Neural crest cell (in vitro differentiated cells): ENCODE measurements at regions not wholly inside any gene's neighbourhood (a gene's known extent, or its start where the extent isn't known, plus 50 kb on each side); places are given as distances from the start of the nearest gene placed in this dataset.

Experiments
- DNase-seq: peaks from one replicate; pipeline ENCODE4 v3.0.0; 2021; ENCODE audit warnings: low read depth, mixed read lengths, low spot score
- H3K27ac Mint-ChIP-seq: one replicate; pipeline ENCODE4 v1.8.0; 2021; ENCODE audit warnings: mild to moderate bottlenecking, mixed read lengths; ENCODE audit not compliant: unreplicated experiment
- H3K27me3 Mint-ChIP-seq: 2 replicates; pipeline ENCODE4 v1.8.0; 2021; ENCODE audit warnings: low read depth, mild to moderate bottlenecking, mixed read lengths
- H3K36me3 Mint-ChIP-seq: 2 replicates; pipeline ENCODE4 v1.8.0; 2021; ENCODE audit warnings: low read depth, mild to moderate bottlenecking, mixed read lengths
- H3K4me1 Mint-ChIP-seq: 2 replicates; pipeline ENCODE4 v1.8.0; 2021; ENCODE audit warnings: mixed read lengths
- H3K4me3 Mint-ChIP-seq: one replicate; pipeline ENCODE4 v1.8.0; 2021; ENCODE audit warnings: mild to moderate bottlenecking, mixed read lengths
- H3K9me3 Mint-ChIP-seq: 2 replicates; pipeline ENCODE4 v1.8.0; 2021; ENCODE audit warnings: mixed read lengths
- TF ChIP-seq, protein P1 (sequence below): fragments of 200-600 bp; sonication (generic); conservative IDR thresholded peaks from 2 replicates; pipeline ENCODE4 v1.5.0; 2021; ENCODE audit warnings: antibody characterized with exemption, mild to moderate bottlenecking

DNA sequence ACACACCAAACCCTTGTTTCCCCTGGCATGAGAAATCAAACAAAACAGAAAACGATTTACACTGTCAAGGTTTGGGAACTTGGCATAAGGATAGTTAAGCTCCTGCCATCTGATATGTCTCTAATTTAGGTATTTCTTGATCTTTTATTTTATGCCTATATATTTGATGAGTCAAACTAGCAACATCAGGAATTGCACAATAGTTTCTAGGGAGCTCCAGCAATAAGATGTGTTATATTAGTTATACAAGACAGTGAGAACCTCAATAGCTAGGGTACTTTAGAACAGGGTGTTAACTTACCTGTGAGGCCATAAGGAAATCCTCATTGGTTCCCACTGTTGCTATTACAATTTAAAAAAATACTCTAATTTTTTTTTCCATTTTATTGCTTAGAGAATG is 474.2 kb downstream of the GBA3 start:
- peaks cover 68% of the 10 kb centered on the region for H3K4me1 Mint-ChIP-seq
- peaks cover 1% of the 10 kb centered on the region for H3K36me3 Mint-ChIP-seq
- no peak overlapping the region for H3K4me3 Mint-ChIP-seq

DNA sequence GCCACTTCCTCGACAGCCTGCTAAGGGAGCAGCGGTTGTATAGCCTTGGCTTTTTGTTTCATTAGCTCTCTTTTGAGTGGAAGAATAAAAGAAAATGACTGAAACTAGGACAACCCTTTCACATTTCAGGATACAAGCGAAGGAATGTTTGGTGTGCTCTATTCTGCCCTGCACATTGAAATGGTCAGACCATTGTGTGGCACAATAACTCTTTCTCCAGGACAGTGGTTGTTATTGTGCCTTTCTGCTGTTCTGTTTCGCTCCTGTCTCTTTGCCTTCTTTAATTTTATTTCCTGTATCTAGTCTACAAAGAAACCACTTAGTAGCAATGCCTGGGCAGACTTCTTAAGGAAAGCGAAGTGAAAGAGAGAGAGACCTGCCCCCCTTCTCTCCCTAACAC is 473.7 kb downstream of the GBA3 start:
- TF ChIP-seq, protein P1, sequence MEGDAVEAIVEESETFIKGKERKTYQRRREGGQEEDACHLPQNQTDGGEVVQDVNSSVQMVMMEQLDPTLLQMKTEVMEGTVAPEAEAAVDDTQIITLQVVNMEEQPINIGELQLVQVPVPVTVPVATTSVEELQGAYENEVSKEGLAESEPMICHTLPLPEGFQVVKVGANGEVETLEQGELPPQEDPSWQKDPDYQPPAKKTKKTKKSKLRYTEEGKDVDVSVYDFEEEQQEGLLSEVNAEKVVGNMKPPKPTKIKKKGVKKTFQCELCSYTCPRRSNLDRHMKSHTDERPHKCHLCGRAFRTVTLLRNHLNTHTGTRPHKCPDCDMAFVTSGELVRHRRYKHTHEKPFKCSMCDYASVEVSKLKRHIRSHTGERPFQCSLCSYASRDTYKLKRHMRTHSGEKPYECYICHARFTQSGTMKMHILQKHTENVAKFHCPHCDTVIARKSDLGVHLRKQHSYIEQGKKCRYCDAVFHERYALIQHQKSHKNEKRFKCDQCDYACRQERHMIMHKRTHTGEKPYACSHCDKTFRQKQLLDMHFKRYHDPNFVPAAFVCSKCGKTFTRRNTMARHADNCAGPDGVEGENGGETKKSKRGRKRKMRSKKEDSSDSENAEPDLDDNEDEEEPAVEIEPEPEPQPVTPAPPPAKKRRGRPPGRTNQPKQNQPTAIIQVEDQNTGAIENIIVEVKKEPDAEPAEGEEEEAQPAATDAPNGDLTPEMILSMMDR, result no peak
- Mint-ChIP-seq H3K4me1 (peaks cover 73% of the 10 kb centered on the region), H3K36me3 (no peaks in the 10 kb centered on the region), H3K9me3 (no peaks in the 10 kb centered on the region), H3K27ac (peak overlapping the region; percentile 22), H3K4me3 (peak overlapping the region; percentile 29), H3K27me3 (no peaks in the 10 kb centered on the region)
- DNase-seq, result no peak

More for the DNA sequence above, 474.2 kb downstream of the GBA3 start:
- TF ChIP-seq, protein P1, result no peak
- H3K27me3 Mint-ChIP-seq, result no peaks in the 10 kb centered on the region
- H3K27ac Mint-ChIP-seq, result peak overlapping the region; percentile 22
- no peak for DNase-seq
- peaks cover 5% of the 10 kb centered on the region for H3K9me3 Mint-ChIP-seq

DNA sequence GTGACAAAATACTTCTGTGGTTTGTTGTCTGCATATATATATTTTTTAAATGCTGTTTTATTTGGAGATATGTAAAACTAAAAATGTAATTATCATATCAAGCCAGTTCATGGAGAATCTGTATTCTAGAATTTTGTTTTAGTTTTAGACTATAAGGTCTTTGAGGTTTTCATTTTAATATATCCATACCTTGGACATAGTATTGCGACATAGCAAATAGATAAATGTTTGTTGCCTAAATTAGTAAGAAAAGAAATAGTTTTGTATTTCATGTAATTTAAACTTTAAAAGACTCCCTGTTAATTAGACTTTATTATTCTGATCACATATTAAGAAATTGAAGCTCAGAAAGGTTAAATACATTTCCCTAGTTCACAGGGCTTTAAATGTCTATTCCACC is 472.9 kb downstream of the GBA3 start:
- DNase-seq, result no peak
- Mint-ChIP-seq H3K27me3 (no peaks in the 10 kb centered on the region), H3K27ac (no peak overlapping the region), H3K36me3 (no peaks in the 10 kb centered on the region), H3K4me3 (no peak overlapping the region), H3K9me3 (no peaks in the 10 kb centered on the region), H3K4me1 (peaks cover 78% of the 10 kb centered on the region)
- TF ChIP-seq, protein P1, result no peak

DNA sequence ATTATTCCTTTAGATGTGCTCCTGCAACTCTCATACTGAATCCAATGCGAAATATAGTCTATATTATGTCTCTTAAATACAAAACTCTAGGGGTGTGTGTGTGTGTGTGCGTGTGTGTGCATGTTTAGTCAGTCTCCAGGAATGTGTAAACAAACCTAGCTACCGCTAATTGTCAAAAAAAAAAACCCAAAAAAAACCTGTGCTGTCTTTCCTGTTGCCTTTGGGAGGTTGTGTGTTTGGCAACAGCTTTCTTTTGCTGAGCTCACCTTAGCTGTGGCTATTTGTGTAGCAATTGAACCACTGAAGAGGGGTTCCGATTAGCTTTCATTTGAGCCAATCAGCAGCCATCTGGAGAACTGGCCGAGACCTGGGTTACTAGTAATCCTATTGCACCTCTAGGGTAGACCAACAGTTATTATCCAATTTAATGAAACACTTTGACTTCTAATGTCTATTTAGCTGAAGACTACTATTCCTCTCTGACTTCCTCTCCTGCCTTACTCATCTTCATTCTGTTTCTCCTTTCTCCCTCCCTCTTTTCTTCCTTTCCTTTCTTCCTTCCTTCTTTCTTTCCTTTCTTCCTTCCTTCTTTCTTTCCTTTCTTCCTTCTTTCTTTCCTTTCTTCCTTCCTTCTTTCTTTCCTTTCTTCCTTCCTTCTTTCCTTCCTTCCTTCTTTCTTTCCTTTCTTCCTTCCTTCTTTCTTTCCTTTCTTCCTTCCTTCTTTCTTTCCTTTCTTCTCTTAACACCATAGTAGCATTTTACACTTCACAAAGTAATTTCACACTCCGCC is 471.1 kb downstream of the GBA3 start:
- peak overlapping the region; percentile 8 for H3K4me3 Mint-ChIP-seq
- H3K4me1 Mint-ChIP-seq, result peaks cover 73% of the 10 kb centered on the region
- no peak for DNase-seq
- H3K27ac Mint-ChIP-seq, result peak overlapping the region; percentile 36
- TF ChIP-seq, protein P1, result no peak
- H3K27me3 Mint-ChIP-seq, result no peaks in the 10 kb centered on the region
- no peaks in the 10 kb centered on the region for H3K36me3 Mint-ChIP-seq
- no peaks in the 10 kb centered on the region for H3K9me3 Mint-ChIP-seq

DNA sequence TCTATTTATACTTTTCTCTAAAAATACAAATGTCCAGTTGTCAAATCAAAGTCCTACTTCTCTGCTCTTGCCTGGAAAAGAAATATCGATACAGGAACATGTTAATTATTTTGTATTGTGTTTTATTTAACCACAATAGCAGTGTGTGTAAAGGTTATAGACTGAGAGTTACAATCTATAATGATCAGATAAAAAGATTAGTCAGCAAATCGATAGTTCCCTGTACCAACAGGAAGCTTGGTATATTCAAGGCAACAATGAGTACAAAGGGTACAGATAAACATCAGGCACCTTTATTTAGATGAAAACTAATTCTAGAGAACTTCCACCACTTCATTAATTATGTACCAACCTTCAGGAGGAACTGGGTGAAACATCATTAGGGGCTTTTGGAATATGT is 469.5 kb downstream of the GBA3 start:
- TF ChIP-seq, protein P1, result no peak
- no peak for DNase-seq
- no peaks in the 10 kb centered on the region for H3K9me3 Mint-ChIP-seq
- no peak overlapping the region for H3K27ac Mint-ChIP-seq
- no peaks in the 10 kb centered on the region for H3K36me3 Mint-ChIP-seq
- H3K27me3 Mint-ChIP-seq, result no peaks in the 10 kb centered on the region
- peaks cover 70% of the 10 kb centered on the region for H3K4me1 Mint-ChIP-seq
- peak overlapping the region; percentile 18 for H3K4me3 Mint-ChIP-seq
